ENCODE measurements at regions not wholly inside any gene's neighbourhood (a gene's known extent, or its start where the extent isn't known, plus 50 kb on each side); places are given as distances from the start of the nearest gene placed in this dataset.

DNA sequence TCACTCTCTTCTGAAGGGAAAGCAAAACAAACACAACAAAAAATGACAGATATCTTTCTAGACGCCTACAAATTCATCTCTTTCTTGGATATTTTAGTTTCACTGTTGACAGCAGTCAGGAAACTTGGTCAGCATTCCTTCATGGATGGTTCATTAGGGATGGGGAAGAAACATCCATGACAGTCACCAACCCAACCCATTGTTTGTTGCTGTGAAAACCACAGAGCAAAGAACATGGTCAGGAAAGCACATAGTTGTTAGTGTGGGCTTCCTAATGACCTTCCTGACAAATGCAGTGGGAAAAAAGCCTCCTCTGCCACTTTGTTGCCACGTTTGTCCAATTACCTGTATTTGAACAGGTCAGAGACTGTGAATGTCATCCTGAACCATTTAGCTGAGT lies 139.8 kb upstream of the SNX19 start:
- TF ChIP-seq, protein P1, sequence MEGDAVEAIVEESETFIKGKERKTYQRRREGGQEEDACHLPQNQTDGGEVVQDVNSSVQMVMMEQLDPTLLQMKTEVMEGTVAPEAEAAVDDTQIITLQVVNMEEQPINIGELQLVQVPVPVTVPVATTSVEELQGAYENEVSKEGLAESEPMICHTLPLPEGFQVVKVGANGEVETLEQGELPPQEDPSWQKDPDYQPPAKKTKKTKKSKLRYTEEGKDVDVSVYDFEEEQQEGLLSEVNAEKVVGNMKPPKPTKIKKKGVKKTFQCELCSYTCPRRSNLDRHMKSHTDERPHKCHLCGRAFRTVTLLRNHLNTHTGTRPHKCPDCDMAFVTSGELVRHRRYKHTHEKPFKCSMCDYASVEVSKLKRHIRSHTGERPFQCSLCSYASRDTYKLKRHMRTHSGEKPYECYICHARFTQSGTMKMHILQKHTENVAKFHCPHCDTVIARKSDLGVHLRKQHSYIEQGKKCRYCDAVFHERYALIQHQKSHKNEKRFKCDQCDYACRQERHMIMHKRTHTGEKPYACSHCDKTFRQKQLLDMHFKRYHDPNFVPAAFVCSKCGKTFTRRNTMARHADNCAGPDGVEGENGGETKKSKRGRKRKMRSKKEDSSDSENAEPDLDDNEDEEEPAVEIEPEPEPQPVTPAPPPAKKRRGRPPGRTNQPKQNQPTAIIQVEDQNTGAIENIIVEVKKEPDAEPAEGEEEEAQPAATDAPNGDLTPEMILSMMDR (IDR thresholded peaks at IDR 0.05): no peak
- TF ChIP-seq POLR2A (IDR thresholded peaks at IDR 0.05): no peak
